Heart left ventricle (tissue), 16 donors: ENCODE measurements at regions not wholly inside any gene's neighbourhood (a gene's known extent, or its start where the extent isn't known, plus 50 kb on each side); places are given as distances from the start of the nearest gene placed in this dataset.

Experiments
- ATAC-seq, 4 donors: fragments of 200-7000 bp; cut with Tn5 transposase; one replicate each; pipeline ENCODE4 v1.9.1; 2020 to 2022; ENCODE audit warnings: moderate library complexity in 4 of 4, mild to moderate bottlenecking in 3 of 4, moderate number of reproducible peaks in 1 of 4
- DNase-seq, 5 donors: peaks; one replicate each; pipeline ENCODE4 v3.0.0-alpha.2; 2020
- H3K27ac ChIP-seq, 12 donors: fragments of 200-600 bp; sonication (generic) in 4 of 12; one replicate each; pipeline versions ENCODE4 v1.5.0 to v1.8.0; 2016 to 2022; ENCODE audit warnings: mild to moderate bottlenecking in 2 of 12
- H3K27me3 ChIP-seq, 9 donors: fragments of 200-600 bp; sonication (generic) in 2 of 9; one replicate each; pipeline versions ENCODE4 v1.5.1 to v1.8.0; 2016 to 2022; ENCODE audit warnings: mild to moderate bottlenecking in 3 of 9
- H3K36me3 ChIP-seq, 9 donors: fragments of 200-600 bp; sonication (generic) in 2 of 9; one replicate each; pipeline versions ENCODE4 v1.5.0 to v1.8.0; 2018 to 2022; ENCODE audit warnings: mild to moderate bottlenecking in 2 of 9
- H3K4me1 ChIP-seq, 12 donors: fragments of 200-600 bp; sonication (generic) in 4 of 12; one replicate each; pipeline versions ENCODE4 v1.5.0 to v1.8.0; 2016 to 2022; ENCODE audit warnings: mild to moderate bottlenecking in 3 of 12
- H3K4me3 ChIP-seq, 12 donors: fragments of 200-600 bp; sonication (generic) in 4 of 12; one replicate each; pipeline versions ENCODE4 v1.5.0 to v1.8.0; 2017 to 2022; ENCODE audit warnings: mild to moderate bottlenecking in 9 of 12, moderate library complexity in 4 of 12
- H3K9me3 ChIP-seq, 12 donors: fragments of 200-600 bp; sonication (generic) in 4 of 12; one replicate each; pipeline versions ENCODE4 v1.5.0 to v1.8.0; 2016 to 2022; ENCODE audit warnings: mild to moderate bottlenecking in 1 of 12
- POLR2A ChIP-seq, 2 donors: fragments of 450-650 bp; IDR thresholded peaks; one replicate each; pipeline ENCODE4 v1.6.1; 2017; ENCODE audit warnings: antibody characterized with exemption in 2 of 2, mild to moderate bottlenecking in 2 of 2, moderate library complexity in 2 of 2
- WGBS, 4 donors: extraction: QIAGEN DNeasy Blood & Tissue Kit in 2 of 4; methylation state at CpG; one replicate each; pipeline versions ENCODE4 v1.1.5 to v1.1.7; 2013 to 2018; 5-methylcytosine and 5-hydroxymethylcytosine counted together
- intact Hi-C, 10 donors: fragments of 100-400 bp; cut with DNase I; formaldehyde crosslinking; loops; one replicate each; pipeline versions ENCODE4 v1.11.1 to v1.14.2; 2022
- TF ChIP-seq, protein P1 (sequence below), 12 donors: fragments of 200-600 bp; sonication (generic) in 4 of 12; IDR thresholded peaks; one replicate each; pipeline versions ENCODE4 v1.5.0 to v1.8.0; 2018 to 2022; ENCODE audit warnings: antibody characterized with exemption in 12 of 12, mild to moderate bottlenecking in 5 of 12
- donor health status: ischemic (EF 13 %, LVEDD 7.1; RV severe dilation, severe dysfunction).
- donor health status: healthy with polysubstance abuse.
- donor health status: DM: no; HTN: yes; CAD: no.
- donor health status: DM: no; HTN: no; CAD: no.
- donor health status: ischemic (EF 25% LVEDD 6.9; RV normal size, moderate dysfunction).
- donor health status: ischemic (EF 25% LVEDD 5.7; RV mildly dilated, moderate dysfunction).
- donor health status: healthy.
- donor health status: DM: yes; HTN: yes; CAD: no.
- donor health status: ischemic (EF 35%, LVEDD 5.7; RV mildly dilated, moderate dysfunction).
- donor health status: nonischemic (EF 11% LVEDD 7.7; RV severe dilation, severe dysfunction).
- donor health status: DM: yes; HTN: yes; CAD: no.
- donor health status: PGD.
- donor health status: ischemic (EF 29% LVEDD 5.4; RV normal size, mild dysfunction).
- donor health status: nonischemic (EF 23%, LVEDD 6.1; RV moderate dilation, normal function).

DNA sequence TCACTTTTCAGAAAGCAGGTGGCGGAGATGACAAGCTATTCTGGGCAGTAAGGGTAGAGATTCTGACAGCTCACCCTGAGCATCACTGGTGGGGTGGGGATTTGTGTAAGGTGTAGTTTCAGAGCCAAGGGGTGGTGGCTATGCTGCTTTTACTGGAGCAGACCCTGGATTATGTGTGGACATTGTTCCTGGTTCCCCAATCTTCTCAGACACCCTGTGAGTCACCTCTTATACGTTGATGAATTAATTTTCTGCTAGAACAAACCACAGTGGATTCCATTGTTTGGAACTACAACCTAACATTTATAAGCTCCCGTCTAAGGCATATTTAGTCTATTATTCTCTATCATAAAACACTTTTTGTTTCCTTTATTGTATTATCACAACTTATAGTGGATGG, 169.5 kb upstream of the COL8A1 start:
- ATAC-seq = no peak
- no peaks in the 10 kb centered on the region for H3K36me3 ChIP-seq
- TF ChIP-seq, protein P1, sequence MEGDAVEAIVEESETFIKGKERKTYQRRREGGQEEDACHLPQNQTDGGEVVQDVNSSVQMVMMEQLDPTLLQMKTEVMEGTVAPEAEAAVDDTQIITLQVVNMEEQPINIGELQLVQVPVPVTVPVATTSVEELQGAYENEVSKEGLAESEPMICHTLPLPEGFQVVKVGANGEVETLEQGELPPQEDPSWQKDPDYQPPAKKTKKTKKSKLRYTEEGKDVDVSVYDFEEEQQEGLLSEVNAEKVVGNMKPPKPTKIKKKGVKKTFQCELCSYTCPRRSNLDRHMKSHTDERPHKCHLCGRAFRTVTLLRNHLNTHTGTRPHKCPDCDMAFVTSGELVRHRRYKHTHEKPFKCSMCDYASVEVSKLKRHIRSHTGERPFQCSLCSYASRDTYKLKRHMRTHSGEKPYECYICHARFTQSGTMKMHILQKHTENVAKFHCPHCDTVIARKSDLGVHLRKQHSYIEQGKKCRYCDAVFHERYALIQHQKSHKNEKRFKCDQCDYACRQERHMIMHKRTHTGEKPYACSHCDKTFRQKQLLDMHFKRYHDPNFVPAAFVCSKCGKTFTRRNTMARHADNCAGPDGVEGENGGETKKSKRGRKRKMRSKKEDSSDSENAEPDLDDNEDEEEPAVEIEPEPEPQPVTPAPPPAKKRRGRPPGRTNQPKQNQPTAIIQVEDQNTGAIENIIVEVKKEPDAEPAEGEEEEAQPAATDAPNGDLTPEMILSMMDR (IDR thresholded peaks at IDR 0.05) = no peak
- no peak for TF ChIP-seq POLR2A (IDR thresholded peaks at IDR 0.05)
- no peak overlapping the region for H3K4me3 ChIP-seq
- 82 to 83% (median 82%) methylated on average over 3 of the region's 3 CpGs for WGBS, 4 donors
- no peak overlapping the region for H3K27ac ChIP-seq
- intact Hi-C loops = no loop called here
- DNase-seq = no peak
- H3K27me3 ChIP-seq = no peaks in the 10 kb centered on the region
- H3K9me3 ChIP-seq = no peaks in the 10 kb centered on the region
- peaks cover 0 to 15% (median 0%) of the 10 kb centered on the region in 12 donors for H3K4me1 ChIP-seq

DNA sequence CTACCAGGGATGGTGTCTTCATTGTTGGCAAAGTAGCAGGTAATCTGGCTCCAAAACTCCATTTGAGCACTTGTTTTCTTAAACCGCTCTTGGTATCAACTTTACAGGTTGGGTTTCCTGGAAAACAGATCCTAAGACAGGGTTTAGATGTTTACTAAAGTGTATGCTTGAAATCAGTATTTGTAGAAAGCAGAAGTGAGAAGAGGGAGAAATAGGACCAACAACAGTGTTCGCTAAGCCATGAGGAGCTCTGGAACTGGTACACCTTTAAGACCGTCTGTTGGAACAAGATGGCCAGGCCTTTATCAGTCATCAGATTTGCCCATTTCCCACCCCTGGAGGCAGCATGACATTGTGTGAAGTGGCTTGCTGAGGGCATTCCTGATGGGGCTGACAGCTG, 171.0 kb upstream of the COL8A1 start:
- H3K36me3 ChIP-seq = no peaks in the 10 kb centered on the region
- no peak for ATAC-seq
- intact Hi-C loops = no loop called here

DNA sequence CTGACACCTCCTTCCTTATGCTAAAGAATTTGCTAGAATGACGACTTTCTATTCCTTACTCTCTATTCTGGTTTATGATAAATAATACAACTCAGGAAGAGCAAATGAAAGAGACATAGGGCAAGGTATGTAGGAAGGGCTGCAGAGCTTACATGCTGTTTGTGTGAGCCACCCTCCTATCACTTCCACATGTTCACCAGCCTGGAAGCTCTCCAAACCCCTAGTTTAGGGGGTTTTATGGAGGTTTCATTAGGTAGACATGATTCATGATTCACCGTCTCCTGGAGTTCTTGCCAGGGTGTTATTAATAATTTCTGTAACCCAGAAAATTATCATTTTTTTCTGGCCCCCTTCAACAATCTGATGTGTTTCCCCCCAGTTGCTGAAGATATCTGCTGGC, 172.1 kb upstream of the COL8A1 start:
- no peak for TF ChIP-seq POLR2A (IDR thresholded peaks at IDR 0.05)
- no peaks in the 10 kb centered on the region for H3K9me3 ChIP-seq
- H3K27me3 ChIP-seq = no peaks in the 10 kb centered on the region
- intact Hi-C loops = no loop called here
- DNase-seq (no peak), ATAC-seq (no peak)
- no peak overlapping the region for H3K4me3 ChIP-seq
- 83 to 95% (median 87%) methylated on average over 2 of the region's 2 CpGs for WGBS, 4 donors
- no peaks in the 10 kb centered on the region for H3K36me3 ChIP-seq
- no peak overlapping the region for H3K27ac ChIP-seq
- H3K4me1 ChIP-seq = peaks cover 0 to under 1% (median 0%) of the 10 kb centered on the region in 12 donors

More for the DNA sequence above, 171.0 kb upstream of the COL8A1 start:
- H3K4me1 ChIP-seq = peaks cover 0 to 6% (median 0%) of the 10 kb centered on the region in 12 donors
- no peak overlapping the region for H3K4me3 ChIP-seq
- 68 to 93% (median 87%) methylated on average over 3 of the region's 3 CpGs for WGBS, 4 donors
- no peaks in the 10 kb centered on the region for H3K27me3 ChIP-seq
- DNase-seq = no peak
- no peak overlapping the region for H3K27ac ChIP-seq
- TF ChIP-seq POLR2A (IDR thresholded peaks at IDR 0.05) = no peak
- TF ChIP-seq, protein P1 (IDR thresholded peaks at IDR 0.05) = no peak
- H3K9me3 ChIP-seq = no peaks in the 10 kb centered on the region

DNA sequence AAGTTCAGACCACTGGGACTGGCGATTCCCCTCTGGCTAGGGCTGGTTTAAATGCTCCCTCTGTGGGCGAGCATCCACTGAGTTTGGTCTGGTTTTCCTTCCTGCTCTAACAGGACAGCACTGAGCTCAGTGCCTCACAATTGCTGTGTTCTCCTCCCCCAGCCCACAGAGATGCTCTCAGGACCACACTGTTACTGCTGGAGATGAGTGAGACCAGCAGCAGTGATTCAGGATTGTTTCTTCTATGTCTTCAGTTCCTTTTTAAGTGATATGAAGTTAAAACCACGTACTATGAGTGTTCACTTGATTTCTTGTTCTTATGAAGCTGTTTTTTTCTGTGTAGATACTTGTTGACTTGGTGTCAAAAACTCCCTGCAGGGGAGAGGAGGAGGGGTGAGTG, 180.4 kb upstream of the COL8A1 start:
- H3K4me3 ChIP-seq = no peak overlapping the region
- 77 to 88% (median 86%) methylated on average over 3 of the region's 3 CpGs for WGBS, 4 donors
- no peaks in the 10 kb centered on the region for H3K36me3 ChIP-seq
- no peak for ATAC-seq
- TF ChIP-seq, protein P1 (IDR thresholded peaks at IDR 0.05) = no peak
- no peak for TF ChIP-seq POLR2A (IDR thresholded peaks at IDR 0.05)
- intact Hi-C loops = no loop called here
- H3K4me1 ChIP-seq = no peaks in the 10 kb centered on the region
- peaks cover 0 to 9% (median 0%) of the 10 kb centered on the region in 12 donors for H3K9me3 ChIP-seq
- no peak overlapping the region for H3K27ac ChIP-seq
- DNase-seq = no peak
- H3K27me3 ChIP-seq = no peaks in the 10 kb centered on the region

DNA sequence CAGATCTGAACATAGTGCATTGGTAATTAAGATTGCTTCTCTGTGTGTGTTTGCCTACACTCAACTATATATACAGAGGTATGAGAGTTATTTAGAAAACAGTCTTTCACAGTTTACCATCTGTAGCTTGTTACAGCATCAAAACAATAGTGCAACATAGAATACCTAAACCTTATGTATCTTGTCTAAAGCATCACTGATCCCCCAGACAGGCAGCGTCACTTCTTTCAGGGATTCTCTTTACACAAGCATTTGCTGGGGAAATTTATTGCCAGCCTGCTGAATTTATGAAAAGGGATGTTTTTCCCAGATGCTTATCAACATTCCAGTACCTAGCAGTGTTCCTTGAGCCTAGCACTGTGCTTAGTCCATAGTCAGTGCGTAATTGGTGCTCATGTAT, 195.8 kb upstream of the COL8A1 start:
- WGBS, 4 donors = 90 to 94% (median 93%) methylated on average over 2 of the region's 2 CpGs
- Histone ChIP-seq H3K36me3 (no peaks in the 10 kb centered on the region), H3K4me3 (no peak overlapping the region), H3K27ac (no peak overlapping the region), H3K9me3 (no peaks in the 10 kb centered on the region), H3K27me3 (no peaks in the 10 kb centered on the region), H3K4me1 (peaks cover 0 to 4% (median 0%) of the 10 kb centered on the region in 12 donors)
- DNase-seq (no peak), ATAC-seq (no peak)
- no peak for TF ChIP-seq POLR2A (IDR thresholded peaks at IDR 0.05)
- intact Hi-C loops = no loop called here
